ENCODE measurements at regions not wholly inside any gene's neighbourhood (a gene's known extent, or its start where the extent isn't known, plus 50 kb on each side); places are given as distances from the start of the nearest gene placed in this dataset.

DNA sequence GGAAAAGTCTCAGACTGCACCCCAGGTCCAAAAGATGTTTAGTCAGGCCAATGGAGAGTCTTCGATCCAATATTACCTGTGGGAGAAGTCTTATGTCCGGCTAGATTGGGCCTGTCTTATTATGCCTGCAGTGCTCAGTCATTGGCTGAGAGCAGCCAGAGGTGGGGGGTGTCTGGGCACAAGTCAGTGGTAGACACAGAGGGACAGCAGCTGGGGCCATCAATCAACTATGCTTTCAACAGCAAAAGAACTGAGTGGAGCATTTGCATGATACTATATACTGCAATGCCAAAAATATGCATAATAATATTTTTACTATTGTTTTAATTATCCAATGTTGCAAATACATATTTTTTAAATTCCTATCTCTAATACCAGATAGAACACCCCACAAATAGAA, 298.6 kb upstream of the CDH20 start:
- intact Hi-C loops (cut with micrococcal nuclease; ENCODE audit: unreplicated experiment), result no loop called here
- no TSS peak for BruUV-seq (replicated peaks)
- Histone ChIP-seq H3K4me1 (no peaks in the 10 kb centered on the region), H3K27me3 (replicated peaks; ENCODE audit: control insufficient read depth, insufficient read depth, low read length) (no peaks in the 10 kb centered on the region), H3K4me3 (ENCODE audit: low read depth, low read length) (no peak overlapping the region), H3K36me3 (ENCODE audit: control insufficient read depth, insufficient read depth, low read length) (no peaks in the 10 kb centered on the region), H3K9me3 (no peaks in the 10 kb centered on the region)
- no peaks in the 10 kb centered on the region for H3K4me1 Mint-ChIP-seq (ENCODE audit: low read depth, unreplicated experiment)
- DNase-seq, result no peak
- TF ChIP-seq, protein P1, sequence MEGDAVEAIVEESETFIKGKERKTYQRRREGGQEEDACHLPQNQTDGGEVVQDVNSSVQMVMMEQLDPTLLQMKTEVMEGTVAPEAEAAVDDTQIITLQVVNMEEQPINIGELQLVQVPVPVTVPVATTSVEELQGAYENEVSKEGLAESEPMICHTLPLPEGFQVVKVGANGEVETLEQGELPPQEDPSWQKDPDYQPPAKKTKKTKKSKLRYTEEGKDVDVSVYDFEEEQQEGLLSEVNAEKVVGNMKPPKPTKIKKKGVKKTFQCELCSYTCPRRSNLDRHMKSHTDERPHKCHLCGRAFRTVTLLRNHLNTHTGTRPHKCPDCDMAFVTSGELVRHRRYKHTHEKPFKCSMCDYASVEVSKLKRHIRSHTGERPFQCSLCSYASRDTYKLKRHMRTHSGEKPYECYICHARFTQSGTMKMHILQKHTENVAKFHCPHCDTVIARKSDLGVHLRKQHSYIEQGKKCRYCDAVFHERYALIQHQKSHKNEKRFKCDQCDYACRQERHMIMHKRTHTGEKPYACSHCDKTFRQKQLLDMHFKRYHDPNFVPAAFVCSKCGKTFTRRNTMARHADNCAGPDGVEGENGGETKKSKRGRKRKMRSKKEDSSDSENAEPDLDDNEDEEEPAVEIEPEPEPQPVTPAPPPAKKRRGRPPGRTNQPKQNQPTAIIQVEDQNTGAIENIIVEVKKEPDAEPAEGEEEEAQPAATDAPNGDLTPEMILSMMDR (IDR thresholded peaks at IDR 0.05; ENCODE audit: insufficient read depth in 1 of 2, low read depth in 1 of 2, low read length in 1 of 2, severe bottlenecking in 1 of 2, unreplicated experiment in 1 of 2), result no peak
- no peak overlapping the region for H3K27ac Mint-ChIP-seq (ENCODE audit: unreplicated experiment)
- H3K36me3 Mint-ChIP-seq (ENCODE audit: insufficient read depth, unreplicated experiment), result no peaks in the 10 kb centered on the region
- H3K4me3 Mint-ChIP-seq (ENCODE audit: unreplicated experiment), result no peak overlapping the region
- CTCF ChIA-PET, result no interaction called here
- POLR2A ChIA-PET, result no interaction called here
- no peaks in the 10 kb centered on the region for H3K9me3 Mint-ChIP-seq (ENCODE audit: unreplicated experiment)
- H3K27me3 Mint-ChIP-seq (ENCODE audit: insufficient read depth, unreplicated experiment), result no peaks in the 10 kb centered on the region

DNA sequence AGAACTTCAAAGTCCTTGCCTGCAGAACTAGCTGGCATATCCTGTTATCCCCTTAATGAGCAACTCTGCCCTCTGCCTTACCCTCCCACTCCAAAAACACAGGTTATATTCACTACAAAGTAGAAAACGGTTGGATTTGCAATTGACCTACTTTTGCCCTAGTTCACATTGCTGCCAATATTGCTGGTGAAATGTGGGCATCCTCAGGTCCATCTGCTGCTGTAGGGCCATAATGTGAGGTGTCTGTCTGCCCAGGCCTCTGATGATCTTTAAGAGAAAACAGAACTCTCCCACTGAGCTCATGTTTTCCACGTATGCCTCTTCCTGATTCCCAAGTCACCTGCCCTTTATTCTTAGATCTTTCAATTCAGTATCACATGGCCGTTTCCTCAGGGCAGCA, 294.0 kb upstream of the CDH20 start:
- no TSS peak for BruUV-seq (replicated peaks)
- ChIA-PET POLR2A (no interaction called here), CTCF (no interaction called here)
- TF ChIP-seq, protein P1 (IDR thresholded peaks at IDR 0.05; ENCODE audit: insufficient read depth in 1 of 2, low read depth in 1 of 2, low read length in 1 of 2, severe bottlenecking in 1 of 2, unreplicated experiment in 1 of 2), result no peak
- no peaks in the 10 kb centered on the region for H3K36me3 ChIP-seq (ENCODE audit: control insufficient read depth, insufficient read depth, low read length)
- H3K9me3 ChIP-seq, result no peaks in the 10 kb centered on the region
- no peaks in the 10 kb centered on the region for H3K27me3 ChIP-seq (replicated peaks; ENCODE audit: control insufficient read depth, insufficient read depth, low read length)
- Mint-ChIP-seq H3K27me3 (ENCODE audit: insufficient read depth, unreplicated experiment) (no peaks in the 10 kb centered on the region), H3K4me3 (ENCODE audit: unreplicated experiment) (no peak overlapping the region), H3K9me3 (ENCODE audit: unreplicated experiment) (no peaks in the 10 kb centered on the region), H3K4me1 (ENCODE audit: low read depth, unreplicated experiment) (no peaks in the 10 kb centered on the region), H3K36me3 (ENCODE audit: insufficient read depth, unreplicated experiment) (no peaks in the 10 kb centered on the region), H3K27ac (ENCODE audit: unreplicated experiment) (no peak overlapping the region)
- DNase-seq, result no peak
- intact Hi-C loops (cut with micrococcal nuclease; ENCODE audit: unreplicated experiment), result no loop called here
- H3K4me1 ChIP-seq, result no peaks in the 10 kb centered on the region
- H3K4me3 ChIP-seq (ENCODE audit: low read depth, low read length), result no peak overlapping the region

DNA sequence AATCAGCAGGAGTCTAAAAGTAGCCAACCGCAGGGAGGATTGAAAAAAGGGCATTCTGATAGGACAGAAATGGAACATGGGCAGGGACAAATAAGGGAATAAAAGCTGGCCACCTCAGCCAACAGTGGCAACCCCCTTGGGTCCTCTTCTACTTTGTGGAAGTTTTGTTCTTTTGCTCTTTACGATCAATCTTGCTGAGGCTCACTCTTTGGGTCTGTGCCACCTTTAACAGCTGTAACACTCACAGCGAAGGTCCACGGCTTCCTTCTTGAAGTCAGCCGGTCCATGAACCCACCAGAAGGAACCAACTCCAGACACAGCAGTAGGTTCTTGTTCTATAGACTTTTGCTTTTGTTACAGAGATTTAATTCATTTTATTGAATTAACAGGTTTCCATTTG, 285.4 kb upstream of the CDH20 start:
- Mint-ChIP-seq H3K4me3 (ENCODE audit: unreplicated experiment) (no peak overlapping the region), H3K27ac (ENCODE audit: unreplicated experiment) (no peak overlapping the region), H3K27me3 (ENCODE audit: insufficient read depth, unreplicated experiment) (no peaks in the 10 kb centered on the region), H3K4me1 (ENCODE audit: low read depth, unreplicated experiment) (no peaks in the 10 kb centered on the region), H3K9me3 (ENCODE audit: unreplicated experiment) (no peaks in the 10 kb centered on the region), H3K36me3 (ENCODE audit: insufficient read depth, unreplicated experiment) (no peaks in the 10 kb centered on the region)
- CTCF ChIA-PET, result no interaction called here
- no TSS peak for BruUV-seq (replicated peaks)
- no peak overlapping the region for H3K4me3 ChIP-seq (ENCODE audit: low read depth, low read length)
- H3K36me3 ChIP-seq (ENCODE audit: control insufficient read depth, insufficient read depth, low read length), result no peaks in the 10 kb centered on the region
- TF ChIP-seq, protein P1 (IDR thresholded peaks at IDR 0.05; ENCODE audit: insufficient read depth in 1 of 2, low read depth in 1 of 2, low read length in 1 of 2, severe bottlenecking in 1 of 2, unreplicated experiment in 1 of 2), result no peak
- H3K9me3 ChIP-seq, result no peaks in the 10 kb centered on the region
- no peaks in the 10 kb centered on the region for H3K27me3 ChIP-seq (replicated peaks; ENCODE audit: control insufficient read depth, insufficient read depth, low read length)
- DNase-seq, result no peak
- POLR2A ChIA-PET, result no interaction called here
- no peaks in the 10 kb centered on the region for H3K4me1 ChIP-seq
- intact Hi-C loops (cut with micrococcal nuclease; ENCODE audit: unreplicated experiment), result no loop called here

All from Caco-2 (cell line).